GM12891 (cell line): ENCODE measurements at regions not wholly inside any gene's neighbourhood (a gene's known extent, or its start where the extent isn't known, plus 50 kb on each side); places are given as distances from the start of the nearest gene placed in this dataset.

ENCODE experiments used
- POLR2A ChIP-seq: IDR thresholded peaks from 2 replicates; pipeline ENCODE4 v1.6.1; 2011; ENCODE audit warnings: low read depth, low read length, control low read depth
- POU2F2 ChIP-seq: IDR thresholded peaks from 2 replicates; pipeline ENCODE4 v1.6.1; 2011; ENCODE audit warnings: low read depth, mild to moderate bottlenecking, control low read depth, low read length, moderate library complexity
- SPI1 ChIP-seq: IDR thresholded peaks from 2 replicates; pipeline ENCODE4 v1.6.1; 2011; ENCODE audit warnings: low read depth, low read length, control low read depth
- TAF1 ChIP-seq: IDR thresholded peaks from 2 replicates; pipeline ENCODE4 v1.6.1; 2011; ENCODE audit warnings: low read depth, low read length, control low read depth

GRCh38 chr6:86683132-86683908 is 254.0 kb upstream of the HTR1E start:
- TF ChIP-seq SPI1, result no peak
- TF ChIP-seq POLR2A, result no peak
- no peak for TF ChIP-seq POU2F2
- no peak for TF ChIP-seq TAF1
